ENCODE measurements at regions not wholly inside any gene's neighbourhood (a gene's known extent, or its start where the extent isn't known, plus 50 kb on each side); places are given as distances from the start of the nearest gene placed in this dataset.
"Not testable (repeated sequence)": the region's sequence is repeated elsewhere in the genome, so short reads cannot be mapped to it uniquely, and the experiment has no call there.

GRCh38 chr7:16933296-16934279 is 51.8 kb upstream of the AGR3 start:
- FAIRE-seq = no peak

- FAIRE-seq = no peak
Observed at GRCh38 chr7:16934722-16935340, 53.0 kb upstream of the AGR3 start.

GRCh38 chr7:16935341-16935735 is 53.6 kb upstream of the AGR3 start:
- no peak for FAIRE-seq

DNA sequence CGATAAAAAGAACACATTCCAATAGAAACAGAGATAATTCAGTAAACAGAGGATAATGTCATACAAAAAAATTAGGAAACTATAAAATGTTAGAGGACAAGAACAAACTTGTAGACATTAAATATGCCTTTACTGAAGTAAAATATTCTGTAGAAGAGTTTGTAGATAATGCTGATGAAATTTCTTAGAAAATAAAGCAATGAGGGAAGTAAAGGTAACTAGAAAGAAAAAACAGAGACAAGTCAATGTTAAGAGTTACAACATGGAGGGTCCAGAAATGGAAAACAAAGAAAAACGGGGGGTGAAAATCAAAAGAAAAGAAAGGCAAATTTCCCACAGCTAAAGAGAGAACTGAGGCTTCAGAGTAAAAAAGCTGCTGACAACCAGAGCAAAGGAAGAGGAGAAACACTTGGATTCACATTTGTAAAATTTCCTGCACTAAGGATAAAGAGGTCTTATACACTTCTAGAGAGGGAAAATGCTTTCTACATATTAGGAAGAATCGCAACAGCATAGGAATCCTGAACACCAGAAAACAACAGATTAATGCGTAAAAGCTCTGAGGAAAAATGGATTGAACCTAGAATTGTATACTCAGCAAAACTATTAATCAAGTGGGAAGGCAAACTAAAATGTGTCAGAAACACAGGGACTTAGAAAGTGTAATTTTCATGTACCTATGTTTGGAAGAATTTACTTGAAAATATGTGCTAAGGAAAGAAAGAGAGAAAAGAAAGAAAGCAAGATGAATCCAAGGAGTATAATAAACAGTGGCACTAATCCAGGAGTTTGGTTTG is 55.0 kb upstream of the AGR3 start:
- FAIRE-seq = no peak

- no peak for FAIRE-seq
Observed at GRCh38 chr7:16939161-16939560, 57.4 kb upstream of the AGR3 start.

- no peak for FAIRE-seq
Observed at GRCh38 chr7:16940776-16941175, 59.0 kb upstream of the AGR3 start.

DNA sequence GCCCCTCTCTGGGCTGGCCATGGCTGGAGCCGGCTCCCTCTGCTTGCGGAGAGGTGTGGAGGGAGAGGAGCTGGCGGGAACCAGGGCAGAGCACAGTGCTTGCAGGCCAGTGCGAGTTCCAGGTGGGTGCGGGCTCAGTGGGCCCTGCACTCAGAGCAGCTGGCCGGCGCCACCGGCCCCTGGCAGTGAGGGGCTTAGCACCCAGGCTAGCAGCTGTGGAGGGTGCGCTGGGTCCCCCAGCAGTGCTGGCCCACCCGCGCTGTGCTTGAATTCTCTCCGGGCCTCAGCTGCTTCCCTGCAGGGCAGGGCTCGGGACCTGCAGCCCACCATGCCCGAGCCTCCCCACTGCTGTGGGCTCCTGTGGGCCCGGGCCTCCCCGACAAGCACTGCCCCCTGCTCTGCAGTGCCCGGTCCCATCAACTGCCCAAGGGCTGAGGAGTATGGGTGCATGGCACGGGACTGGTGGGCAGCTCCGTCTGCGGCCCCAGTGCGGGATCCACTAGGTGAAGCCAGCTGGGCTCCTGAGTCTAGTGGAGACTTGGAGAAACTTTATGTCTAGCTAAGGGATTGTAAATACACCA is 61.2 kb upstream of the AGR3 start:
- FAIRE-seq = no peak

DNA sequence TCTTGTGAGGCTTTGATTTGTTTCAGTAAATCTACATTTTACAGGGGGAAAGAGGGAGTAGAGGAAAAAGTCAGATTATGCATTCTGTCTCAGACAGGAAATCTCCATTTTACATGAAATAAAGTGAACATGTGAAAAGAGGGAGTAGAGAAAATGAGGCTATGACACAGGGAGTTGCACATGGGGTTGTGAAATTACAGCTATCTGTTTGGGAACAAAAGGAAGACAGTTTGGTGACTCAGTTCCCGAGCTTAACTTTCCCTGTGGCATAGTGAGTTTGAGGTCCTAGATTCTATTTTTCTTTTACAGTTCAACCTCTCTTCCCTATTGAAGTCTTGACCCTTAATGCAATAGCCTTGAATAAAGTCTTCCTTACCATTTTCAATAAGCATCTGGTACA is 63.2 kb upstream of the AGR3 start:
- FAIRE-seq = no peak

DNA sequence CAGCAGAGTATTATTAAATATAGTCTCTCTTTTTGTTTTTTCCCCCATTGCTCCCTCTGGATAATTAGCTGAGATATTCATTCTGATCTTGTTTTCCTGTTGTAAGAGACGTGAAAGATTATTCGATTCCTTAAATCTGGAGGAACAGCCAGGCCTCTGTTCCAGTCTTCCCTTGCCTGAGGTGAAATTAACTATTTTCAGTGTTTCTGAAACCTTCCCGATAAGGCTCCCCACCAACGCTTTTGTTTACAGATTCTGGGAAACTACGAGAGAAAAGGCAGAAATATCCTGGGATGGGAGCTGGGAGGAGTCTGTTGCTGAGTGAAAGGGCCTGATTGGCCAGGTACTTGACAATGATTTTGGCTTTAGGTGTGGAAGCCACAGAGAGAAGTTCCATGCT is 63.6 kb upstream of the AGR3 start:
- no peak for FAIRE-seq

DNA sequence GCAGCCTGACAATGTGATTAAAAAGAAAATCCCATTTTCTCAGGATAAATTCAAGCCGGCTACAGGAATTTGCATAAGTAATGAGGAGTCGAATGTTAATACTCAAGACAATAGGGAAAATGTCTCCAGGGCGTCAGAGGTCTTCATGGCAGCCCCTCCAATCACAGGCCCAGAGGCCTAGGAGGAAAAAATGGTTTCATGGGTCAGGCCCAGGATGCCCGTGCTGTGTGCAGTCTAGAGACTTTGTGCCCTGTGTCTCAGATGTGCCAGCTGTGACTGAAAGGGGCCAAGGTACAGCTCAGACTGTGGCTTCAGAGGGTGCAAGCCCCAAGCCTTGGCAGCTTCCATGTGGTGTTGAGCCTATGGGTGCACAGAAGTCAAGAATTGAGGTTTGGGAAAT is 66.3 kb upstream of the AGR3 start:
- not testable (repeated sequence) for FAIRE-seq

DNA sequence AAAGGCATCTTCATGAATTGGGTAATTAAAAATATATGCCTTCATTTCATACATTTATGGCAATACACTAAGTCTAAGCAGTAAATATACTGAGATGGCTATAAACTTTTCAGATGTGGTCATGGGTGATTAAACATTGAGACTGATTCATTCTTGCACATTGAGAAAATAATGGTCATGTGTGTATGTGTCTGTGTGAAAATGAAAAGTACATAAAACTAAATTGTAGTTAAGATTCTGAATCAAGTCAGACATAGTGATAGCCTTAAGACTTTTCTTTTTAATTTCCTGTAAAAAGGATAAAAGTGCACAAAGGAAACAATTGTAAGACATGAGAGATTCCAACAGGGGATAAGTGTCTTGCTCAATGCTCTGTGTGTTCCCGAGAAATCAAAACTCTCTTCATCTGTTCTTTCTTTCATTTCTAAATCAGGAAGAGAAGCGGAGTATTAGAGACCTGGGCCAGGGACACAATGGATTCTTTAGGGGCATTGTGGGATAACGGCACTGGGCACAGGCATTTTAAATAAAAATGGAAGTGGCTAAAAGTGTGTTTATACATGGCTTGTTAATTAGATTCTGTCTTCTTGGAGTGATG is 69.8 kb upstream of the AGR3 start:
- FAIRE-seq = no peak

DNA sequence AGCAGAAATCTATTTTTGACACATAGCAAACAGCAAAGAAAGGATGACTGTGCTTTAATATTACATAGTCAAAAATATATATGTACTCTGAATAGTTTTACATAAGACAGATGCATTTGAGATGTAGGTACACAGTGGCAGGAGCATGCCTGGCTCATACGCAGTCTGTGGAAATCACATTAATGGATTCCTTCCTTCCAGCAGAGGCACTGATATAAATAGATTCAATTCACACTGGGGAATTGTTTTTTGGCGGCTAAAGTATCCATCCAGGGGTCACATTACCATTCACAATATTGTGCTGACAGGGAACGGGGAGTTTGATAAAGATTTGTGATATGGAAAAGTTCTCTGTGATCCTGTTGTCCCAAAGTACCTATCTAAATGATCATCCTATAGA is 72.5 kb upstream of the AGR3 start:
- FAIRE-seq = no peak

GRCh38 chr7:16958724-16959123 is 76.9 kb upstream of the AGR3 start:
- FAIRE-seq = no peak

DNA sequence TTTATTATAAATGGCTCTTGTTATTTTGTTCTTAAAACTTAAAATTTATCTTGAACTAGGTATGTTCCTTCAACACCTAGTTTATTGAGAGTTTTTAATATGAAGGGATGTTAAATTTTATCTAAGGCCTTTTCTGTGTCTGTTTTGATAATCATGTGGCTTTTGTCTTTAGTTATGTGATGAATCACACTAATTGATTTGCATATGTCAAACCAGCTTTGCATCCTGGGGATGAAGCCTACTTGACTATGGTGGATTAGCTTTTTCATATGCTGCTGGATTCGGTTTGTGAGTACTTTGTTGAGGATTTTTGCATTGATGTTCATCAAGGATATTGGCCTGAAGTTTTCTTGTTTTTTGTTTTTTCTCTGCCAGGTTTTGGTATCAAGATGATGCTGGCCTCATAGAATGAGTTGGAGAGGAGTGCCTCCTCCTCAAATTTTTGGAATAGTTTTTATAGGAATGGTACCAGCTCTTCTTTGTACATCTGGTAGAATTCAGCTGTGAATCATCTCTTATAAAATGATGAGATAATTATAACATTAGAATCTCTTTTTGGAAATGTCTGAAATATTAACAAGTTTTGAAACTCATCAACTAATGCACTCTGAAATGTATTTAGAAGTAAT is 78.7 kb upstream of the AGR3 start:
- FAIRE-seq = no peak

GRCh38 chr7:16961641-16962040 is 79.9 kb upstream of the AGR3 start:
- FAIRE-seq = no peak

- FAIRE-seq = no peak
Observed at GRCh38 chr7:16963044-16963443, 81.3 kb upstream of the AGR3 start.

DNA sequence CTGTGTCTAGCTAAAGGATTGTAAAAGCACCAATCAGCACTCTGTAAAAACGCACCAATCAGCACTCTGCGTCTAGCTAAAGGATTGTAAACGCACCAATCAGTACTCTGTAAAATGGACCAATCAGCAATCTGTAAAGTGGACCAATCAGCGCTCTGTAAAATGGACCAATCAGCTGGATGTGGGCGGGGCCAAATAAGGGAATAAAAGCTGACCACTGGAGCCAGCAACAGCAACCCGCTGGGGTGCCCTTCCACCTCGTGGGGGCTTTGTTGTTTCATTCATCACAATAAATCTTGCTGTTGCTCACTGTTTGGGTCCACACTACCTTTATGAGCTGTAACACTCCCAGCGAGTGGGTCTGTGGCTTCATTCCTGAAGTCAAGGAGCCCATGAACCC is 83.9 kb upstream of the AGR3 start:
- not testable (repeated sequence) for FAIRE-seq

GRCh38 chr7:16967300-16967811 is 85.6 kb upstream of the AGR3 start:
- FAIRE-seq = no peak

DNA sequence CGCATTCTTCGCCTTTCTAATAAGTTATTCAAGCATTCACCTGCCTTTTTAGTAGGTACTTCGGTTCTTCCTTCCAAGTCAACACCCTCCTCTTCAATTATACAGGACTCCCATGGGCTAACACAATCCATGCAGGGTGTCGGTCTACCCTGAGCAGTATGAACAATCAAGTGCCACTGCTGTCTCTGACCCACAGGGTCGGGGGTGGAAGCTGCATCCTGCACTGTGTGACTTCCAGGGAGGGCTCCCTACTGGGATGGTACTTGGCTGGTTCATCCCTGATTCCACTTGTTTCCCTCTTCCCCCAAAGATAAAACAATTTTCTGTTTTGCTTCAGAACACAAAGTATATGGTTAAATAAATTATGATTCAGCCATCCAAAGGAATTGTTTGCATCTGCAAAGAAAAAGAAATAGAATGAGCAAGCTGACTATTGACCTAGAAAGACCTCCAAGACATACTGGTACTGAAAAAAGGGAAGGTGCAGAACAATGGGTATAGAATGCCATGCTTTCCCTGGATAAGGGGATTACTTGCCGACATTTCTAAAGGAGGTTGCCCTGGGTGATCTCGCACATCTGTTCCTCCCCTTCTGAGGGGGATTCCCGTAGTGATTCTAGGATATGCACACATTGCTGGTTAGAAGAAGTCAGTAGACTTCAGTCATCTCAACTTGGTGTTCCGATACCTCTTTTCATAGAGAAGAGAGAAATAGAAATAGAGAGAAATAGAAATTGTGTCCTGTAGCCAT is 89.1 kb upstream of the AGR3 start:
- no peak for FAIRE-seq

DNA sequence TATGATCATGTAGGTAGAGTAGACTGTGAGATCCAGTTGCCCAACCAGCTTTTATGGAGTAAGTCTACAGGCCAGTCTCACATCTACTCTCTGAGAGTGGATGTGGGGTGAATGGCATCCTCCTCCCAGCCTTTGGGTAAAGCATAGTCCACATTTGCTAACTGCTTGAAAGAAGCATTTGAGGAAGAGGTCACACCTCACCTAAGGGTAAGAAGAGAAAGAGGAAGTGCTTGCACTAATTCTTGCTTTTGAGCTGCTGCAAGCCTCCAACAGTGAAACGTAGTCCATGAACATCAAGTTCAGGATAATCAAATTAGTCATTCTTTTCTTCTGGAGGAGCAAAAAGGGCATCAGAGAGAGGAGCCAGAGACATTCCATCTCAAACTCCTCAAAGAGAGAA is 93.9 kb upstream of the AGR3 start:
- no peak for FAIRE-seq

All from A204.1 (cell line).